AG09319 (cell line): ENCODE measurements at regions not wholly inside any gene's neighbourhood (a gene's known extent, or its start where the extent isn't known, plus 50 kb on each side); places are given as distances from the start of the nearest gene placed in this dataset.

ENCODE experiments used
- DNase-seq: peaks from one replicate; pipeline ENCODE4 v3.0.0-alpha.2; 2010; ENCODE audit warnings: low read depth; ENCODE audit errors: extremely low read depth
- CTCF ChIP-seq: IDR thresholded peaks from 2 replicates; pipeline ENCODE4 v1.5.1; 2011; ENCODE audit warnings: low read depth, mild to moderate bottlenecking, inconsistent platforms, low read length, moderate library complexity

GRCh38 chr7:46835556-46835955, 746.4 kb downstream of the TNS3 start:
- TF ChIP-seq CTCF = no peak
- no peak for DNase-seq

GRCh38 chr7:46834921-46835320, 747.0 kb downstream of the TNS3 start:
- no peak for TF ChIP-seq CTCF
- no peak for DNase-seq

- DNase-seq = no peak
- TF ChIP-seq CTCF = no peak
Observed at GRCh38 chr7:46833197-46833596, 748.7 kb downstream of the TNS3 start.

- DNase-seq = no peak
- no peak for TF ChIP-seq CTCF
Observed at GRCh38 chr7:46832136-46832535, 749.8 kb downstream of the TNS3 start.

- no peak for DNase-seq
- no peak for TF ChIP-seq CTCF
Observed at GRCh38 chr7:46819819-46820218, 762.1 kb downstream of the TNS3 start.

GRCh38 chr7:46814516-46815250, 767.2 kb downstream of the TNS3 start:
- no peak for TF ChIP-seq CTCF

GRCh38 chr7:46812101-46812675, 769.7 kb downstream of the TNS3 start:
- TF ChIP-seq CTCF = no peak
- DNase-seq = no peak

More at GRCh38 chr7:46814516-46815250, 767.2 kb downstream of the TNS3 start:
- no peak for DNase-seq
